ENCODE measurements at regions not wholly inside any gene's neighbourhood (a gene's known extent, or its start where the extent isn't known, plus 50 kb on each side); places are given as distances from the start of the nearest gene placed in this dataset.
A peak's percentile ranks its signal among the peaks of the same experiment; 100 is the strongest.

- TF ChIP-seq SMC3 (conservative IDR thresholded peaks at IDR 0.05; ENCODE audit: poor library complexity) (peak; percentile 85), CTCF (IDR thresholded peaks at IDR 0.05; ENCODE audit: poor library complexity, severe bottlenecking) (peak; percentile 75), EZH2 (IDR thresholded peaks at IDR 0.05; ENCODE audit: borderline replicate concordance, insufficient read depth, low read length, poor library complexity, severe bottlenecking) (no peak), POLR2AphosphoS5 (IDR thresholded peaks at IDR 0.05) (no peak), EP300 (conservative IDR thresholded peaks at IDR 0.05; ENCODE audit: poor library complexity, severe bottlenecking) (no peak), MXI1 (conservative IDR thresholded peaks at IDR 0.05; ENCODE audit: poor library complexity, severe bottlenecking) (no peak), REST (IDR thresholded peaks at IDR 0.05; ENCODE audit: borderline replicate concordance) (no peak)
Measured at GRCh38 chr5:163269624-163270023, 167.8 kb upstream of the CCNG1 start.

Measured in neural cell (in vitro differentiated cells).